KMS-11 (cell line): ENCODE measurements at regions not wholly inside any gene's neighbourhood (a gene's known extent, or its start where the extent isn't known, plus 50 kb on each side); places are given as distances from the start of the nearest gene placed in this dataset.
A peak's percentile ranks its signal among the peaks of the same experiment; 100 is the strongest.

Experiments used
- H2AFZ ChIP-seq: fragments of 200-600 bp; sonication (generic); 2 replicates; pipeline ENCODE4 v1.6.1; 2016; ENCODE audit warnings: antibody characterized with exemption, mixed run types, low read depth
- H3K27ac ChIP-seq: fragments of 200-600 bp; sonication (generic); 2 replicates; pipeline ENCODE4 v1.6.1; 2016; ENCODE audit warnings: mild to moderate bottlenecking, mixed run types
- H3K27me3 ChIP-seq: fragments of 200-600 bp; sonication (generic); 2 replicates; pipeline ENCODE4 v1.6.1; 2017; ENCODE audit warnings: mild to moderate bottlenecking, low read depth, mixed run types, moderate library complexity; ENCODE audit not compliant: insufficient read depth
- H3K36me3 ChIP-seq: fragments of 200-600 bp; sonication (generic); 2 replicates; pipeline ENCODE4 v1.6.1; 2017; ENCODE audit warnings: mild to moderate bottlenecking, mixed run types; ENCODE audit not compliant: insufficient read depth
- H3K4me1 ChIP-seq: fragments of 200-600 bp; sonication (generic); 2 replicates; pipeline ENCODE4 v1.6.1; 2016; ENCODE audit warnings: mild to moderate bottlenecking, low read depth, mixed run types; ENCODE audit not compliant: poor library complexity, severe bottlenecking
- H3K4me2 ChIP-seq: fragments of 200-600 bp; sonication (generic); 2 replicates; pipeline ENCODE4 v1.7.0; 2016; ENCODE audit warnings: mild to moderate bottlenecking, mixed run types
- H3K4me3 ChIP-seq: fragments of 200-600 bp; sonication (generic); IDR thresholded peaks from 2 replicates; pipeline ENCODE4 v1.6.1; 2017; ENCODE audit warnings: low read depth, low read length, mixed read lengths; ENCODE audit not compliant: insufficient read depth
- H3K79me2 ChIP-seq: fragments of 200-600 bp; sonication (generic); 2 replicates; pipeline ENCODE4 v1.6.1; 2016; ENCODE audit warnings: low read depth, mixed run types; ENCODE audit not compliant: insufficient read depth
- H3K9ac ChIP-seq: fragments of 200-600 bp; sonication (generic); 2 replicates; pipeline ENCODE4 v1.6.1; 2016; ENCODE audit warnings: mild to moderate bottlenecking, mixed run types
- H4K20me1 ChIP-seq: fragments of 200-600 bp; sonication (generic); 2 replicates; pipeline ENCODE4 v1.6.1; 2016; ENCODE audit warnings: mild to moderate bottlenecking, mixed run types; ENCODE audit not compliant: insufficient read depth
- CTCF ChIP-seq: fragments of 200-600 bp; sonication (generic); conservative IDR thresholded peaks from 2 replicates; pipeline ENCODE4 v1.6.1; 2017; ENCODE audit warnings: low read depth, mild to moderate bottlenecking, antibody characterized with exemption, low read length, moderate library complexity, mixed read lengths

GRCh38 chr10:52472406-52473146 is 158.5 kb downstream of the DKK1 start:
- no peak overlapping the region for H3K27ac ChIP-seq
- peaks cover 11% of the 10 kb centered on the region for H3K4me1 ChIP-seq
- H3K9ac ChIP-seq: no peak overlapping the region
- no peaks in the 10 kb centered on the region for H3K27me3 ChIP-seq
- no peak overlapping the region for H3K4me2 ChIP-seq
- no peaks in the 10 kb centered on the region for H3K36me3 ChIP-seq
- no peak overlapping the region for H2AFZ ChIP-seq
- H4K20me1 ChIP-seq: no peaks in the 10 kb centered on the region
- no peaks in the 10 kb centered on the region for H3K79me2 ChIP-seq
- no peak for TF ChIP-seq CTCF
- H3K4me3 ChIP-seq: no peak overlapping the region

GRCh38 chr10:52474265-52474664 is 160.2 kb downstream of the DKK1 start:
- Histone ChIP-seq H2AFZ (no peak overlapping the region), H3K4me1 (peaks cover 14% of the 10 kb centered on the region), H4K20me1 (no peaks in the 10 kb centered on the region), H3K36me3 (no peaks in the 10 kb centered on the region), H3K27me3 (no peaks in the 10 kb centered on the region), H3K4me2 (no peak overlapping the region), H3K27ac (no peak overlapping the region), H3K79me2 (no peaks in the 10 kb centered on the region), H3K9ac (no peak overlapping the region), H3K4me3 (no peak overlapping the region)
- no peak for TF ChIP-seq CTCF

GRCh38 chr10:52477305-52477704 is 163.2 kb downstream of the DKK1 start:
- no peaks in the 10 kb centered on the region for H4K20me1 ChIP-seq
- no peaks in the 10 kb centered on the region for H3K27me3 ChIP-seq
- peaks cover 14% of the 10 kb centered on the region for H3K4me1 ChIP-seq
- TF ChIP-seq CTCF: no peak
- H3K4me2 ChIP-seq: peak overlapping the region; percentile 19; the same call in 1 of the 2 replicates
- no peak overlapping the region for H3K27ac ChIP-seq
- H3K36me3 ChIP-seq: no peaks in the 10 kb centered on the region
- no peak overlapping the region for H2AFZ ChIP-seq
- no peak overlapping the region for H3K4me3 ChIP-seq
- H3K79me2 ChIP-seq: no peaks in the 10 kb centered on the region
- no peak overlapping the region for H3K9ac ChIP-seq

GRCh38 chr10:52479567-52479966 is 165.5 kb downstream of the DKK1 start:
- Histone ChIP-seq H3K27ac (no peak overlapping the region), H2AFZ (no peak overlapping the region)
- no peak for TF ChIP-seq CTCF

More at GRCh38 chr10:52479567-52479966, 165.5 kb downstream of the DKK1 start:
- Histone ChIP-seq H3K4me2 (no peak overlapping the region), H3K9ac (no peak overlapping the region), H3K36me3 (no peaks in the 10 kb centered on the region), H3K79me2 (no peaks in the 10 kb centered on the region), H3K27me3 (no peaks in the 10 kb centered on the region), H3K4me1 (peaks cover 31% of the 10 kb centered on the region), H4K20me1 (no peaks in the 10 kb centered on the region), H3K4me3 (no peak overlapping the region)
